ENCODE measurements at regions not wholly inside any gene's neighbourhood (a gene's known extent, or its start where the extent isn't known, plus 50 kb on each side); places are given as distances from the start of the nearest gene placed in this dataset.

- no peaks in the 10 kb centered on the region for H3K36me3 ChIP-seq (ENCODE audit: control insufficient read depth, insufficient read depth, low read length, severe bottlenecking)
- H3K4me1 ChIP-seq (ENCODE audit: control insufficient read depth, insufficient read depth, low read length), result no peaks in the 10 kb centered on the region
- no peak for DNase-seq (ENCODE audit: low read depth)
- H3K4me3 ChIP-seq (ENCODE audit: low read length), result no peak overlapping the region
- no peak overlapping the region for H3K9ac ChIP-seq (ENCODE audit: low read length)
- no peaks in the 10 kb centered on the region for H3K27me3 ChIP-seq (replicated peaks; ENCODE audit: control insufficient read depth, insufficient read depth, low read length)
- H3K9me3 ChIP-seq (ENCODE audit: control insufficient read depth, low read length), result peaks cover 13% of the 10 kb centered on the region
These were observed 360.9 kb upstream of the SALL3 start for GRCh38 chr18:78618726-78619125.

- no peaks in the 10 kb centered on the region for H3K4me1 ChIP-seq (ENCODE audit: control insufficient read depth, insufficient read depth, low read length)
- H3K9me3 ChIP-seq (ENCODE audit: control insufficient read depth, low read length), result peaks cover 13% of the 10 kb centered on the region
- H3K9ac ChIP-seq (ENCODE audit: low read length), result no peak overlapping the region
- no peak overlapping the region for H3K4me3 ChIP-seq (ENCODE audit: low read length)
- no peak for DNase-seq (ENCODE audit: low read depth)
- no peaks in the 10 kb centered on the region for H3K27me3 ChIP-seq (replicated peaks; ENCODE audit: control insufficient read depth, insufficient read depth, low read length)
- H3K36me3 ChIP-seq (ENCODE audit: control insufficient read depth, insufficient read depth, low read length, severe bottlenecking), result no peaks in the 10 kb centered on the region
These were observed 359.8 kb upstream of the SALL3 start for GRCh38 chr18:78619854-78620253.

- Histone ChIP-seq H3K9me3 (ENCODE audit: control insufficient read depth, low read length) (peaks cover 13% of the 10 kb centered on the region), H3K4me1 (ENCODE audit: control insufficient read depth, insufficient read depth, low read length) (no peaks in the 10 kb centered on the region), H3K4me3 (ENCODE audit: low read length) (no peak overlapping the region), H3K9ac (ENCODE audit: low read length) (no peak overlapping the region), H3K27me3 (replicated peaks; ENCODE audit: control insufficient read depth, insufficient read depth, low read length) (no peaks in the 10 kb centered on the region), H3K36me3 (ENCODE audit: control insufficient read depth, insufficient read depth, low read length, severe bottlenecking) (no peaks in the 10 kb centered on the region)
- DNase-seq (ENCODE audit: low read depth), result no peak
These were observed 359.3 kb upstream of the SALL3 start for GRCh38 chr18:78620326-78620725.

- Histone ChIP-seq H3K27me3 (replicated peaks; ENCODE audit: control insufficient read depth, insufficient read depth, low read length) (no peaks in the 10 kb centered on the region), H3K9me3 (ENCODE audit: control insufficient read depth, low read length) (peaks cover 12% of the 10 kb centered on the region), H3K36me3 (ENCODE audit: control insufficient read depth, insufficient read depth, low read length, severe bottlenecking) (no peaks in the 10 kb centered on the region), H3K4me3 (ENCODE audit: low read length) (no peak overlapping the region), H3K4me1 (ENCODE audit: control insufficient read depth, insufficient read depth, low read length) (no peaks in the 10 kb centered on the region), H3K9ac (ENCODE audit: low read length) (no peak overlapping the region)
- no peak for DNase-seq (ENCODE audit: low read depth)
These were observed 358.4 kb upstream of the SALL3 start for GRCh38 chr18:78621141-78621755.

GRCh38 chr18:78622251-78622906, 357.2 kb upstream of the SALL3 start:
- Histone ChIP-seq H3K4me1 (ENCODE audit: control insufficient read depth, insufficient read depth, low read length) (no peaks in the 10 kb centered on the region), H3K9me3 (ENCODE audit: control insufficient read depth, low read length) (peaks cover 1% of the 10 kb centered on the region), H3K9ac (ENCODE audit: low read length) (no peak overlapping the region), H3K4me3 (ENCODE audit: low read length) (no peak overlapping the region), H3K36me3 (ENCODE audit: control insufficient read depth, insufficient read depth, low read length, severe bottlenecking) (no peaks in the 10 kb centered on the region), H3K27me3 (replicated peaks; ENCODE audit: control insufficient read depth, insufficient read depth, low read length) (no peaks in the 10 kb centered on the region)
- no peak for DNase-seq (ENCODE audit: low read depth)

GRCh38 chr18:78622907-78623541, 356.6 kb upstream of the SALL3 start:
- H3K4me3 ChIP-seq (ENCODE audit: low read length), result no peak overlapping the region
- H3K36me3 ChIP-seq (ENCODE audit: control insufficient read depth, insufficient read depth, low read length, severe bottlenecking), result no peaks in the 10 kb centered on the region
- no peak overlapping the region for H3K9ac ChIP-seq (ENCODE audit: low read length)
- no peaks in the 10 kb centered on the region for H3K9me3 ChIP-seq (ENCODE audit: control insufficient read depth, low read length)
- no peaks in the 10 kb centered on the region for H3K4me1 ChIP-seq (ENCODE audit: control insufficient read depth, insufficient read depth, low read length)
- no peak for DNase-seq (ENCODE audit: low read depth)
- H3K27me3 ChIP-seq (replicated peaks; ENCODE audit: control insufficient read depth, insufficient read depth, low read length), result no peaks in the 10 kb centered on the region

- peaks cover 1% of the 10 kb centered on the region for H3K9me3 ChIP-seq (ENCODE audit: control insufficient read depth, low read length)
- H3K4me1 ChIP-seq (ENCODE audit: control insufficient read depth, insufficient read depth, low read length), result no peaks in the 10 kb centered on the region
- H3K4me3 ChIP-seq (ENCODE audit: low read length), result no peak overlapping the region
- no peak overlapping the region for H3K9ac ChIP-seq (ENCODE audit: low read length)
- H3K36me3 ChIP-seq (ENCODE audit: control insufficient read depth, insufficient read depth, low read length, severe bottlenecking), result no peaks in the 10 kb centered on the region
- no peak for DNase-seq (ENCODE audit: low read depth)
- H3K27me3 ChIP-seq (replicated peaks; ENCODE audit: control insufficient read depth, insufficient read depth, low read length), result no peaks in the 10 kb centered on the region
These were observed 354.9 kb upstream of the SALL3 start for GRCh38 chr18:78624646-78625279.

GRCh38 chr18:78625847-78626246, 353.8 kb upstream of the SALL3 start:
- peaks cover 3% of the 10 kb centered on the region for H3K9me3 ChIP-seq (ENCODE audit: control insufficient read depth, low read length)
- no peaks in the 10 kb centered on the region for H3K36me3 ChIP-seq (ENCODE audit: control insufficient read depth, insufficient read depth, low read length, severe bottlenecking)
- H3K4me3 ChIP-seq (ENCODE audit: low read length), result no peak overlapping the region
- DNase-seq (ENCODE audit: low read depth), result no peak
- no peaks in the 10 kb centered on the region for H3K4me1 ChIP-seq (ENCODE audit: control insufficient read depth, insufficient read depth, low read length)
- no peak overlapping the region for H3K9ac ChIP-seq (ENCODE audit: low read length)
- H3K27me3 ChIP-seq (replicated peaks; ENCODE audit: control insufficient read depth, insufficient read depth, low read length), result no peaks in the 10 kb centered on the region

- DNase-seq (ENCODE audit: low read depth), result no peak
- no peaks in the 10 kb centered on the region for H3K36me3 ChIP-seq (ENCODE audit: control insufficient read depth, insufficient read depth, low read length, severe bottlenecking)
- no peaks in the 10 kb centered on the region for H3K27me3 ChIP-seq (replicated peaks; ENCODE audit: control insufficient read depth, insufficient read depth, low read length)
- no peak overlapping the region for H3K9ac ChIP-seq (ENCODE audit: low read length)
- H3K4me3 ChIP-seq (ENCODE audit: low read length), result no peak overlapping the region
- H3K9me3 ChIP-seq (ENCODE audit: control insufficient read depth, low read length), result peaks cover 3% of the 10 kb centered on the region
- no peaks in the 10 kb centered on the region for H3K4me1 ChIP-seq (ENCODE audit: control insufficient read depth, insufficient read depth, low read length)
These were observed 351.9 kb upstream of the SALL3 start for GRCh38 chr18:78627551-78628346.

- no peak for DNase-seq (ENCODE audit: low read depth)
- Histone ChIP-seq H3K9me3 (ENCODE audit: control insufficient read depth, low read length) (peaks cover 3% of the 10 kb centered on the region), H3K9ac (ENCODE audit: low read length) (no peak overlapping the region), H3K4me3 (ENCODE audit: low read length) (no peak overlapping the region), H3K27me3 (replicated peaks; ENCODE audit: control insufficient read depth, insufficient read depth, low read length) (no peaks in the 10 kb centered on the region), H3K4me1 (ENCODE audit: control insufficient read depth, insufficient read depth, low read length) (no peaks in the 10 kb centered on the region), H3K36me3 (ENCODE audit: control insufficient read depth, insufficient read depth, low read length, severe bottlenecking) (no peaks in the 10 kb centered on the region)
These were observed 350.2 kb upstream of the SALL3 start for GRCh38 chr18:78629426-78629825.

GRCh38 chr18:78630356-78630755, 349.3 kb upstream of the SALL3 start:
- H3K36me3 ChIP-seq (ENCODE audit: control insufficient read depth, insufficient read depth, low read length, severe bottlenecking), result no peaks in the 10 kb centered on the region
- H3K4me1 ChIP-seq (ENCODE audit: control insufficient read depth, insufficient read depth, low read length), result no peaks in the 10 kb centered on the region
- DNase-seq (ENCODE audit: low read depth), result no peak
- H3K27me3 ChIP-seq (replicated peaks; ENCODE audit: control insufficient read depth, insufficient read depth, low read length), result no peaks in the 10 kb centered on the region
- no peak overlapping the region for H3K4me3 ChIP-seq (ENCODE audit: low read length)
- H3K9me3 ChIP-seq (ENCODE audit: control insufficient read depth, low read length), result peaks cover 3% of the 10 kb centered on the region
- no peak overlapping the region for H3K9ac ChIP-seq (ENCODE audit: low read length)
